IMR-90 (cell line): ENCODE measurements at regions not wholly inside any gene's neighbourhood (a gene's known extent, or its start where the extent isn't known, plus 50 kb on each side); places are given as distances from the start of the nearest gene placed in this dataset.

ENCODE experiments used
- ATAC-seq: fragments of 200-7000 bp; cut with Tn5 transposase; 2 replicates; pipeline ENCODE4 v1.9.1; 2020; ENCODE audit warnings: low read depth, mild to moderate bottlenecking, moderate library complexity
- BruUV-seq: library from RNA; stranded (reverse); fragments of 400-500 nt; replicated peaks from 2 replicates; lab custom pipeline; 2021; lab: Mats Ljungman, UMichigan
- CTCF ChIA-PET: fragments of 300-600 bp; formaldehyde crosslinking; extraction: SDS; loops from one replicate; lab custom pipeline; 2021; ENCODE audit warnings: antibody characterized with exemption; lab: Yijun Ruan, JAX
- POLR2A ChIA-PET: fragments of 300-600 bp; sonication (Branson Sonifier 250); formaldehyde crosslinking; loops from one replicate; lab custom pipeline; 2022; ENCODE audit warnings: antibody characterized with exemption; ENCODE audit not compliant: unreplicated experiment; lab: Charles Lee
- DNase-seq: peaks from one replicate; pipeline ENCODE4 v3.0.0; 2013
- H2AFZ ChIP-seq: replicated peaks from 2 replicates; pipeline ENCODE3; 2013; ENCODE audit warnings: low read length, mild to moderate bottlenecking; ENCODE audit not compliant: poor library complexity
- H2AK5ac ChIP-seq: 2 replicates; pipeline ENCODE4 v1.6.1; 2013; ENCODE audit warnings: low read depth, low read length, inconsistent platforms
- H2AK9ac ChIP-seq: replicated peaks from 2 replicates; pipeline ENCODE3; 2013; ENCODE audit warnings: mild to moderate bottlenecking, low read depth, low read length, moderate library complexity; ENCODE audit not compliant: poor library complexity
- H2BK120ac ChIP-seq: 2 replicates; pipeline ENCODE4 v1.6.1; 2013; ENCODE audit warnings: low read depth, low read length, inconsistent platforms
- H2BK15ac ChIP-seq: 3 replicates; pipeline ENCODE4 v1.6.1; 2013; ENCODE audit warnings: low read depth, low read length, inconsistent platforms
- H2BK20ac ChIP-seq: 2 replicates; pipeline ENCODE4 v1.6.1; 2013; ENCODE audit warnings: low read depth, mild to moderate bottlenecking, inconsistent platforms, low read length, moderate library complexity
- H2BK5ac ChIP-seq: 2 replicates; pipeline ENCODE4 v1.6.1; 2013; ENCODE audit warnings: mild to moderate bottlenecking, low read depth, low read length, inconsistent platforms; ENCODE audit not compliant: poor library complexity, severe bottlenecking
- H3K14ac ChIP-seq: replicated peaks from 2 replicates; pipeline ENCODE4 v1.6.1; 2013; ENCODE audit warnings: low read depth, low read length, inconsistent platforms
- H3K18ac ChIP-seq: 2 replicates; pipeline ENCODE4 v1.6.1; 2013; ENCODE audit warnings: low read depth, low read length, control low read depth
- H3K23ac ChIP-seq: 2 replicates; pipeline ENCODE4 v1.6.1; 2013; ENCODE audit warnings: low read depth, low read length, inconsistent platforms
- H3K27ac ChIP-seq: 2 replicates; pipeline ENCODE4 v1.5.1; 2013; ENCODE audit warnings: mild to moderate bottlenecking, control low read depth, low read length; ENCODE audit not compliant: insufficient read depth
- H3K27me3 ChIP-seq: 2 replicates; pipeline ENCODE4 v1.6.1; 2013; ENCODE audit warnings: low read length; ENCODE audit not compliant: control insufficient read depth, insufficient read depth
- H3K36me3 ChIP-seq: 2 replicates; pipeline ENCODE4 v1.6.1; 2013; ENCODE audit warnings: low read length, mixed read lengths; ENCODE audit not compliant: control insufficient read depth, insufficient read depth
- H3K4ac ChIP-seq: 2 replicates; pipeline ENCODE4 v1.6.1; 2013; ENCODE audit warnings: low read depth, low read length, inconsistent platforms
- H3K4me1 ChIP-seq: 2 replicates; pipeline ENCODE4 v1.6.1; 2013; ENCODE audit warnings: low read length, mixed read lengths; ENCODE audit not compliant: control insufficient read depth, insufficient read depth
- H3K4me2 ChIP-seq: 2 replicates; pipeline ENCODE4 v1.6.1; 2013; ENCODE audit warnings: low read depth, mild to moderate bottlenecking, control low read depth, low read length, moderate library complexity
- H3K4me3 ChIP-seq: 2 replicates; pipeline ENCODE4 v1.5.1; 2013; ENCODE audit warnings: low read depth, mild to moderate bottlenecking, control low read depth, low read length, moderate library complexity; ENCODE audit not compliant: insufficient read depth
- H3K56ac ChIP-seq: 2 replicates; pipeline ENCODE4 v1.6.1; 2013; ENCODE audit warnings: low read length, inconsistent platforms; ENCODE audit not compliant: insufficient read depth; ENCODE audit errors: extremely low read depth
- H3K79me1 ChIP-seq, 2 experiments: 2 replicates each; pipeline ENCODE4 v1.6.1; 2013; ENCODE audit warnings: low read length in 2 of 2, inconsistent platforms in 1 of 2, low read depth in 1 of 2
- H3K9ac ChIP-seq: 2 replicates; pipeline ENCODE4 v1.6.1; 2013; ENCODE audit warnings: low read depth, low read length, control low read depth
- H3K9me1 ChIP-seq: 2 replicates; pipeline ENCODE4 v1.6.1; 2013; ENCODE audit warnings: low read length, inconsistent platforms; ENCODE audit not compliant: insufficient read depth
- H3K9me3 ChIP-seq: 2 replicates; pipeline ENCODE4 v1.6.1; 2013; ENCODE audit warnings: low read length; ENCODE audit not compliant: control insufficient read depth, insufficient read depth
- H4K20me1 ChIP-seq: 2 replicates; pipeline ENCODE4 v1.6.1; 2013; ENCODE audit warnings: low read length, inconsistent platforms; ENCODE audit not compliant: insufficient read depth
- H4K5ac ChIP-seq: 2 replicates; pipeline ENCODE4 v1.6.1; 2013; ENCODE audit warnings: mild to moderate bottlenecking, low read depth, low read length, control low read depth
- H4K8ac ChIP-seq, 2 experiments: 2 replicates each; pipeline ENCODE4 v1.6.1; 2013; ENCODE audit warnings: low read depth in 2 of 2, low read length in 2 of 2, control low read depth in 1 of 2, inconsistent platforms in 1 of 2
- H4K91ac ChIP-seq: 2 replicates; pipeline ENCODE4 v1.6.1; 2013; ENCODE audit warnings: low read depth, low read length, inconsistent platforms; ENCODE audit not compliant: insufficient read depth
- BHLHE40 ChIP-seq: fragments of 150-350 bp; IDR thresholded peaks from 2 replicates; pipeline ENCODE4 v1.6.1; 2016; ENCODE audit warnings: mild to moderate bottlenecking, low read depth, low read length
- CEBPB ChIP-seq: IDR thresholded peaks from 2 replicates; pipeline ENCODE4 v1.6.1; 2012; ENCODE audit warnings: low read depth, low read length, improper control_type of control experiment
- CHD1 ChIP-seq: IDR thresholded peaks from 2 replicates; pipeline ENCODE4 v1.6.1; 2012; ENCODE audit warnings: low read depth, low read length, improper control_type of control experiment
- CTCF ChIP-seq: conservative IDR thresholded peaks from 2 replicates; pipeline ENCODE4 v1.5.1; 2012; ENCODE audit warnings: mild to moderate bottlenecking, low read depth, low read length, improper control_type of control experiment
- ELK1 ChIP-seq: fragments of 150-350 bp; IDR thresholded peaks from 2 replicates; pipeline ENCODE4 v1.6.1; 2016; ENCODE audit warnings: low read depth, mild to moderate bottlenecking, low read length, moderate library complexity, borderline replicate concordance
- FOS ChIP-seq: fragments of 150-350 bp; IDR thresholded peaks from 2 replicates; pipeline ENCODE4 v1.6.1; 2016; ENCODE audit warnings: low read depth, low read length
- MAFK ChIP-seq: IDR thresholded peaks from 2 replicates; pipeline ENCODE4 v1.6.1; 2012; ENCODE audit warnings: low read depth, low read length, improper control_type of control experiment
- MAZ ChIP-seq: IDR thresholded peaks from 2 replicates; pipeline ENCODE4 v1.6.1; 2012; ENCODE audit warnings: low read depth, mild to moderate bottlenecking, low read length, improper control_type of control experiment, moderate library complexity, borderline replicate concordance
- MXI1 ChIP-seq: IDR thresholded peaks from 2 replicates; pipeline ENCODE4 v1.6.1; 2012; ENCODE audit warnings: low read depth, mild to moderate bottlenecking, low read length, moderate library complexity, borderline replicate concordance
- NFE2L2 ChIP-seq: fragments of 150-350 bp; IDR thresholded peaks from 2 replicates; pipeline ENCODE4 v1.6.1; 2016; ENCODE audit warnings: low read depth, mild to moderate bottlenecking, low read length
- POLR2A ChIP-seq: IDR thresholded peaks from 2 replicates; pipeline ENCODE4 v1.6.1; 2012; ENCODE audit warnings: mild to moderate bottlenecking, low read depth, low read length
- RAD21 ChIP-seq: IDR thresholded peaks from 2 replicates; pipeline ENCODE4 v1.6.1; 2012; ENCODE audit warnings: low read length, improper control_type of control experiment
- RCOR1 ChIP-seq: IDR thresholded peaks from 2 replicates; pipeline ENCODE4 v1.6.1; 2012; ENCODE audit warnings: mild to moderate bottlenecking, low read length, improper control_type of control experiment; ENCODE audit not compliant: insufficient replicate concordance
- RFX5 ChIP-seq: IDR thresholded peaks from 2 replicates; pipeline ENCODE4 v1.8.0; 2012; ENCODE audit warnings: low read depth, mild to moderate bottlenecking, low read length, moderate library complexity
- SMC3 ChIP-seq: fragments of 150-350 bp; IDR thresholded peaks from 2 replicates; pipeline ENCODE4 v1.6.1; 2016; ENCODE audit warnings: low read depth, mild to moderate bottlenecking, antibody characterized with exemption, low read length, moderate library complexity
- USF2 ChIP-seq: fragments of 150-350 bp; IDR thresholded peaks from 2 replicates; pipeline ENCODE4 v1.6.1; 2017; ENCODE audit warnings: mild to moderate bottlenecking, antibody characterized with exemption, low read length, low read depth
- WGBS, 2 experiments: methylation state at CpG; one replicate each; pipeline versions ENCODE4 v1.1.5 to v1.1.7; 2013; ENCODE audit warnings: missing lambda C conversion rate in 2 of 2; ENCODE audit not compliant: insufficient read length in 1 of 2; ENCODE audit errors: extremely low coverage in 2 of 2; 5-methylcytosine and 5-hydroxymethylcytosine counted together
- dilution Hi-C: fragments of 300-500 bp; cut with HindIII; formaldehyde crosslinking; loops from one replicate; pipeline ENCODE4 v1.14.3; 2018; ENCODE audit warnings: low sequenced_read_pairs; ENCODE audit not compliant: unreplicated experiment
- in situ Hi-C: fragments of 300-500 bp; cut with MboI; formaldehyde crosslinking; loops from 3 replicates; pipeline ENCODE4 v1.14.3; 2019; ENCODE audit warnings: low sequenced_read_pairs, inconsistent platforms, mixed read lengths
- intact Hi-C: fragments of 100-400 bp; cut with micrococcal nuclease; formaldehyde crosslinking; loops from 2 replicates; pipeline ENCODE4 v1.10.0; 2022

- H3K36me3 ChIP-seq: no peaks in the 10 kb centered on the region
- dilution Hi-C loops: no loop called here
- H2BK15ac ChIP-seq: no peak overlapping the region
- BruUV-seq: no TSS peak
- H2BK120ac ChIP-seq: no peak overlapping the region
- no peak overlapping the region for H3K18ac ChIP-seq
- H2AK5ac ChIP-seq: no peak overlapping the region
- H2AK9ac ChIP-seq: no peak overlapping the region
- CTCF ChIA-PET: no interaction called here
- H4K8ac ChIP-seq: no peak overlapping the region
- no peak overlapping the region for H2BK5ac ChIP-seq
- H3K9me3 ChIP-seq: peaks cover 2% of the 10 kb centered on the region; the same call in 1 of the 2 replicates
- H4K91ac ChIP-seq: no peak overlapping the region
- H3K23ac ChIP-seq: no peak overlapping the region
- intact Hi-C loops: no loop called here
- H2BK20ac ChIP-seq: no peak overlapping the region
- no peak overlapping the region for H4K5ac ChIP-seq
- H3K79me1 ChIP-seq: no peaks in the 10 kb centered on the region
- H3K14ac ChIP-seq: no peak overlapping the region
- H3K4me3 ChIP-seq: no peak overlapping the region
- TF ChIP-seq CEBPB: no peak
- TF ChIP-seq RCOR1: no peak
- TF ChIP-seq BHLHE40: no peak
- TF ChIP-seq USF2: no peak
- TF ChIP-seq CTCF: no peak
- TF ChIP-seq FOS: no peak
- no peak for TF ChIP-seq SMC3
- no peak for TF ChIP-seq ELK1
- TF ChIP-seq RAD21: no peak
- TF ChIP-seq MAZ: no peak
- no peak for TF ChIP-seq RFX5
- TF ChIP-seq CHD1: no peak
- no peak for TF ChIP-seq MAFK
- TF ChIP-seq NFE2L2: no peak
- no peak for TF ChIP-seq POLR2A
- no peak for TF ChIP-seq MXI1
- ATAC-seq: no peak
- POLR2A ChIA-PET: no interaction called here
- no peak for DNase-seq
- in situ Hi-C loops: no loop called here
- no peak overlapping the region for H3K9ac ChIP-seq
- no peaks in the 10 kb centered on the region for H3K4me1 ChIP-seq
- H4K20me1 ChIP-seq: no peaks in the 10 kb centered on the region
- no peaks in the 10 kb centered on the region for H3K9me1 ChIP-seq
- H3K4me2 ChIP-seq: no peak overlapping the region
- WGBS, 2 experiments: no CpG with 5 or more reads among the region's 2 CpGs
- H3K56ac ChIP-seq: no peak overlapping the region
- no peak overlapping the region for H2AFZ ChIP-seq
- H3K27ac ChIP-seq: no peak overlapping the region
- no peaks in the 10 kb centered on the region; the same call in 1 of the 2 replicates for H3K27me3 ChIP-seq
- no peak overlapping the region for H3K4ac ChIP-seq
Measured at GRCh38 chrX:16376056-16376455, 208.8 kb downstream of the MAGEB17 start.
